Common myeloid progenitor, CD34-positive (primary cell): ENCODE measurements at regions not wholly inside any gene's neighbourhood (a gene's known extent, or its start where the extent isn't known, plus 50 kb on each side); places are given as distances from the start of the nearest gene placed in this dataset.

Source experiments
- CTCF ChIA-PET: fragments of 350-600 bp; sonication (Branson Sonifier 250); formaldehyde crosslinking; loops from one replicate; lab custom pipeline; 2021; ENCODE audit warnings: antibody characterized with exemption; lab: Charles Lee
- POLR2A ChIA-PET: fragments of 350-600 bp; sonication (Branson Sonifier 250); formaldehyde crosslinking; loops from one replicate; lab custom pipeline; 2021; ENCODE audit warnings: antibody characterized with exemption; lab: Charles Lee
- DNase-seq, 3 donors: peaks; one replicate each; pipeline versions ENCODE4 v3.0.0 to v3.0.0-alpha.2; 2013
- H3K27ac ChIP-seq, 2 experiments: 1 replicate in 1 of 2; 2 replicates in 1 of 2; pipeline ENCODE4 v1.7.0; 2013; ENCODE audit warnings: inconsistent platforms in 2 of 2, low read length in 2 of 2, mild to moderate bottlenecking in 2 of 2, low read depth in 1 of 2, moderate library complexity in 1 of 2; ENCODE audit not compliant: severe bottlenecking in 2 of 2, insufficient read depth in 1 of 2, poor library complexity in 1 of 2
- H3K27me3 ChIP-seq, 5 experiments: replicated peaks in 2 of 5; 1 replicate in 3 of 5; 2 replicates in 2 of 5; pipeline versions ENCODE4 v1.6.1 to v1.7.0; 2013; ENCODE audit warnings: low read length in 4 of 5, mild to moderate bottlenecking in 2 of 5, moderate library complexity in 2 of 5, inconsistent platforms in 1 of 5; ENCODE audit not compliant: insufficient read depth in 5 of 5, control insufficient read depth in 4 of 5
- H3K36me3 ChIP-seq, 4 experiments: 1 replicate in 2 of 4; 2 replicates in 2 of 4; pipeline versions ENCODE4 v1.6.1 to v1.7.0; 2013; ENCODE audit warnings: low read length in 3 of 4, control low read depth in 1 of 4, mild to moderate bottlenecking in 1 of 4; ENCODE audit not compliant: control insufficient read depth in 4 of 4, insufficient read depth in 4 of 4
- H3K4me1 ChIP-seq, 4 experiments: 1 replicate in 3 of 4; 2 replicates in 1 of 4; pipeline versions ENCODE4 v1.6.1 to v1.7.1; 2013; ENCODE audit warnings: low read length in 3 of 4, mild to moderate bottlenecking in 3 of 4, control low read depth in 1 of 4, inconsistent platforms in 1 of 4, moderate library complexity in 1 of 4; ENCODE audit not compliant: control insufficient read depth in 4 of 4, insufficient read depth in 4 of 4; ENCODE audit errors: control extremely low read depth in 1 of 4
- H3K4me3 ChIP-seq, 7 experiments: 1 replicate in 4 of 7; 2 replicates in 3 of 7; pipeline versions ENCODE4 v1.5.1 to v1.7.0; 2013; ENCODE audit warnings: mild to moderate bottlenecking in 7 of 7, low read length in 6 of 7, moderate library complexity in 6 of 7, inconsistent platforms in 2 of 7, low read depth in 2 of 7, control low read depth in 1 of 7; ENCODE audit not compliant: insufficient read depth in 4 of 7, control insufficient read depth in 1 of 7; ENCODE audit errors: extremely low read depth in 1 of 7
- H3K9me3 ChIP-seq, 5 experiments: 1 replicate in 4 of 5; 2 replicates in 1 of 5; pipeline versions ENCODE4 v1.6.1 to v1.7.1; 2013; ENCODE audit warnings: low read length in 4 of 5, mild to moderate bottlenecking in 2 of 5, inconsistent platforms in 1 of 5, low read depth in 1 of 5, moderate library complexity in 1 of 5; ENCODE audit not compliant: control insufficient read depth in 4 of 5, insufficient read depth in 2 of 5; ENCODE audit errors: control extremely low read depth in 1 of 5
- WGBS: methylation state at CpG from one replicate; pipeline ENCODE4 v1.1.5; 2013; ENCODE audit not compliant: insufficient coverage; 5-methylcytosine and 5-hydroxymethylcytosine counted together

GRCh38 chr9:23596913-23597634 is 229.0 kb downstream of the ELAVL2 start:
- no peak for DNase-seq
- H3K4me1 ChIP-seq = no peaks in the 10 kb centered on the region
- H3K9me3 ChIP-seq = no peaks in the 10 kb centered on the region
- ChIA-PET CTCF (no interaction called here), POLR2A (no interaction called here)
- peaks cover 0 to 3% (median 0%) of the 10 kb centered on the region in 5 experiments for H3K27me3 ChIP-seq
- 82% methylated on average over 3 of the region's 3 CpGs for WGBS
- H3K4me3 ChIP-seq = no peak overlapping the region
- H3K36me3 ChIP-seq = no peaks in the 10 kb centered on the region
- H3K27ac ChIP-seq = no peak overlapping the region

GRCh38 chr9:23598994-23599393 is 227.0 kb downstream of the ELAVL2 start:
- no peak overlapping the region for H3K4me3 ChIP-seq
- H3K4me1 ChIP-seq = no peaks in the 10 kb centered on the region
- DNase-seq = no peak
- WGBS = no CpG with 5 or more reads among the region's 2 CpGs
- H3K36me3 ChIP-seq = no peaks in the 10 kb centered on the region
- H3K27ac ChIP-seq = no peak overlapping the region
- ChIA-PET CTCF (no interaction called here), POLR2A (no interaction called here)
- H3K27me3 ChIP-seq = peaks cover 0 to 3% (median 0%) of the 10 kb centered on the region in 5 experiments
- no peaks in the 10 kb centered on the region for H3K9me3 ChIP-seq

DNA sequence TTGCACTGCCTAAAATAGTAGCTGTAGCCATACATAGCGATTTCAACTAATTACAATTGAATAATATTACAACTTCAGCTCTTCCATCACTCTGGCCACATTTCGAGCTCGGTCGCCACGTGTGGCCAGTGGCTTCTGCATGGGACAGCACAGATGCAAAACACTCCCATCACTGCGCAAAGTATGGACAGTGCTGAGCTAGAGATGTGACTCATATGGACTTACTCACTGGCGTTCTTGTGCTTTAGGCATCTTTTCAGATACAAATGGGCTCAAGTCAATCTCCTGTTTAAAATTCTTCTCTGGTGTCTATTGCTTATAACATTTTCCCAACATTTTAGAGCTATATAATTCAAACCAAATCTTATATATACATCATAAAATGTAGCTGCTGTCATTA is 222.7 kb downstream of the ELAVL2 start:
- no peaks in the 10 kb centered on the region for H3K4me1 ChIP-seq
- POLR2A ChIA-PET = no interaction called here
- H3K36me3 ChIP-seq = no peaks in the 10 kb centered on the region
- CTCF ChIA-PET = no interaction called here
- 96% methylated on average over 7 of the region's 7 CpGs for WGBS
- no peaks in the 10 kb centered on the region for H3K9me3 ChIP-seq
- H3K27me3 ChIP-seq = peaks cover 0 to 3% (median 0%) of the 10 kb centered on the region in 5 experiments
- no peak overlapping the region for H3K4me3 ChIP-seq
- no peak overlapping the region for H3K27ac ChIP-seq
- DNase-seq = no peak

DNA sequence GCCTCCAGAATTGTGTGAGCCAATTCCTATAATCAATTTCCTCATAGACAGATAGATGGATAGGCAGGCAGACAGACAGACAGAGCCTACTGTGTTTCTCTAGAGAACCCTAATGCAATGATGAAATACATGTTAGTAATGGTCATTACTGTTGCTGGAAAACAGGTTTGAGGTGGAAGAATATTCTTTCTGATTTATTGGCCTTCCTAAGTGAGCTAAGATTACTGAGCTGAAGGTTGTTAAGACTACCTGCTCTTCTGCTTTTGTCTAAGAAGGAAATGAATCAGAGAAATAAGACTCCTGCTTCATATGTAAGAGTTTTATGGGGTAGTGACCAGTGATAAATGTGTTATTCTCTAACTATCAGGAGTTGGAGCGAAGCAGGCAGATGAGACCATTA is 219.9 kb downstream of the ELAVL2 start:
- Histone ChIP-seq H3K4me3 (no peak overlapping the region), H3K9me3 (no peaks in the 10 kb centered on the region), H3K4me1 (no peaks in the 10 kb centered on the region), H3K36me3 (no peaks in the 10 kb centered on the region), H3K27ac (no peak overlapping the region), H3K27me3 (no peaks in the 10 kb centered on the region)
- no peak for DNase-seq
- ChIA-PET POLR2A (no interaction called here), CTCF (no interaction called here)
- 83% methylated on average over 1 of the region's 1 CpG for WGBS

GRCh38 chr9:23608456-23608855 is 217.6 kb downstream of the ELAVL2 start:
- Histone ChIP-seq H3K9me3 (no peaks in the 10 kb centered on the region), H3K4me3 (no peak overlapping the region), H3K36me3 (no peaks in the 10 kb centered on the region), H3K4me1 (no peaks in the 10 kb centered on the region), H3K27ac (no peak overlapping the region), H3K27me3 (no peaks in the 10 kb centered on the region)
- CTCF ChIA-PET = no interaction called here
- POLR2A ChIA-PET = no interaction called here
- 100% methylated on average over 1 of the region's 3 CpGs for WGBS
- DNase-seq = no peak

GRCh38 chr9:23611869-23612268 is 214.2 kb downstream of the ELAVL2 start:
- 88% methylated on average over 2 of the region's 3 CpGs for WGBS
- H3K27ac ChIP-seq = no peak overlapping the region
- ChIA-PET CTCF (no interaction called here), POLR2A (no interaction called here)
- H3K36me3 ChIP-seq = no peaks in the 10 kb centered on the region
- no peak for DNase-seq
- no peaks in the 10 kb centered on the region for H3K27me3 ChIP-seq
- no peaks in the 10 kb centered on the region for H3K4me1 ChIP-seq
- peaks cover 0 to 2% (median 0%) of the 10 kb centered on the region in 5 experiments for H3K9me3 ChIP-seq
- H3K4me3 ChIP-seq = no peak overlapping the region

DNA sequence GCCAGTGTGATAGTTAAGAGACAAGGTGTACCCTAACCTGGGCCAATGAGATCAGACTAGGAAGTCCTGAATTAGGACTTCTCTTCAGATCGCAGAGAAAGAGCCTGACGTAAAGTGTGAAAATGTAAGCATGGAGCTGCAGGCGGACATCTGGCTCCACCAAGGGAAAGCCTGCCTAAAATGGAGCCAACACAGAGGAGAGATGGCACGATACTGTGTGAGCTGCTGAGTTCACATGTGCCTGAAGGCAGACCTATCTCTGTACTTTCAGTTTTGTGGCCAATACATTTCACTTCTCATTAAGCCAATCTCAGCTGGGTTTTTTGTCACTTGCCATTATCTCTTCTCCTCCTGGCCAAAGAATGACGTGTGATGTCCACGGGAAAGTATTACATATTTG is 210.5 kb downstream of the ELAVL2 start:
- ChIA-PET CTCF (no interaction called here), POLR2A (no interaction called here)
- Histone ChIP-seq H3K27me3 (no peaks in the 10 kb centered on the region), H3K9me3 (peaks cover 0 to 2% (median 0%) of the 10 kb centered on the region in 5 experiments), H3K27ac (no peak overlapping the region), H3K4me3 (no peak overlapping the region), H3K4me1 (no peaks in the 10 kb centered on the region), H3K36me3 (no peaks in the 10 kb centered on the region)
- 98% methylated on average over 4 of the region's 6 CpGs for WGBS
- no peak for DNase-seq
